ENCODE measurements at regions not wholly inside any gene's neighbourhood (a gene's known extent, or its start where the extent isn't known, plus 50 kb on each side); places are given as distances from the start of the nearest gene placed in this dataset.
A peak's percentile ranks its signal among the peaks of the same experiment; 100 is the strongest.

DNA sequence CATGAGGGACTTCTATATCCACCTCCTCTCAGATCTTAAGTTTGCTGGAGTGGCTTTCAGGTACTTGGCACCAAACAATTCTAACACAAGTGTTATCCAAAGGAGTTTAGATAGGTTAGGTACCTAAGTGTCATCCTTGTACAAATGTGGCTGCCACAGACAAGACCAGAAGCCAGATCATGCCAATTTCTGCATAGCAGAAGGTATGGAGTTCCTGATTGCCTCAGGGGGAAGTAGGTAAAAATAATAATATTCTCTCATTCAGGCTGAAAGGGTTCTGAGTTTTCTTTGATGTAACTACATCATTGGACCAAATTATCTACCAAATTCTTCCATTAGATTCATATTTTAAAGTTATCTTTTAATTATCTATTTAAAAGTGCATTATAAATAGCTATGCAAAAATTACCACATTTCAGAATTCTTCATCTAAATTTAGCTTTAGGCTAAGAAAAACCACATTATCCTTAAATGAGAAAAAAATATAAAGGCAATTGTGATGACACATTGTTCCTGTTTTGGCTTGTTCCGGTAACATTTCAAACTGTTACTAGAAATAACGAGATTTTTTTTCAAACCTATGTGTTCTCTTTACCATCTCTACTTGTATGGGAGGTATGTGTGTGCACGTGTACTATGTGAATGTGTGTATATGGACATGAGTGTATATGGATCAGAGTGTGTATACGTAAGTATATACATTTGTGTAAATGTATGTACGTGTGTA lies 66.2 kb upstream of the POU2AF2 start:
- 12% methylated on average over 3 of the region's 5 CpGs for WGBS (ENCODE audit: insufficient coverage)
- H3K9me3 ChIP-seq (ENCODE audit: control extremely low read depth in 1 of 5, control insufficient read depth in 4 of 5, insufficient read depth in 2 of 5, low read depth in 1 of 5, low read length in 4 of 5), result no peaks in the 10 kb centered on the region
- POLR2A ChIA-PET, result no interaction called here

DNA sequence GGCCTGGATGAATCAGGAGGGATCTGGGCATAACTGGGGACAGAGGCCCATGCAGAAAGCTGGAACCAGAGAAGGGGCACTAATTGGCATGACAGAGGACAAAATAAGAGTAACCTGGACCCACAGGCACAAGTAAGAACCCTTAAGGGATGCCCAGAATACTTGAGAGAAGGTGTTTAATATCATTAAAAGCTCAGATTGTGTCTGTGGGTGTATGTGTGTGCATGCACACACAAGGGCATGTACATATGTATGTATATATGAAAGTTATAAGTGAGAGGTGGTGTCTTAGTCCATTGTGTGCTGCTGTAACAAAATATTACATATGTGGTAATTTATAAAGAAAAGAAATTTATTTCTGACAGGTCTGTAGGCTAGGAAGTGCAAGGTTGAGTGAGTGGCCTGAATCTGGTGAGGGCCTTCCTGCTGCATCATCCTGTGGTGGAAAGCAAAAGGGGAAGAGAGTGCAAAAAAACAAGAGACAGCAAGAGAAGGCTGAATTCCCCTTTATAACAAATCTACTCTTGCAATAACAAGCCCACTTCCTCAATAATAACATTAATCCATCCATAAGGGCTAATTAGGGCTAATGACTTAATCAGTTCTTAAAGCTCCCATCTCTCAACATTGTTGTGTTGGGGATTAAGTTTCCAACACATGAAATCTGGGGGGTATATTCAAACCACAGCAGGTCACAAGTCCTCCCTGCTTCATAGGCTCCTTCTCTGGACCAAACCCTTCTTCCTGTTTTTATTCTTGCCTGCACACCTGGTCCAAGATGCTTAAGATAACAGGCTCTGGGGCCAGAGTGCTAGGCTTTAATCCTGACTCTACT lies 68.3 kb upstream of the POU2AF2 start:
- peaks cover 15 to 50% (median 45%) of the 10 kb centered on the region in 4 experiments for H3K4me1 ChIP-seq (ENCODE audit: control extremely low read depth in 1 of 4, control insufficient read depth in 4 of 4, insufficient read depth in 4 of 4, low read length in 3 of 4)
- ChIA-PET POLR2A (no interaction called here), CTCF (no interaction called here)
- H3K27me3 ChIP-seq (replicated peaks in 2 of 5; ENCODE audit: control insufficient read depth in 4 of 5, insufficient read depth in 5 of 5, low read length in 4 of 5), result no peaks in the 10 kb centered on the region
- H3K36me3 ChIP-seq (ENCODE audit: control insufficient read depth in 4 of 4, insufficient read depth in 4 of 4, low read length in 3 of 4), result no peaks in the 10 kb centered on the region
- H3K4me3 ChIP-seq (ENCODE audit: control insufficient read depth in 1 of 7, extremely low read depth in 1 of 7, insufficient read depth in 4 of 7, low read depth in 2 of 7, low read length in 6 of 7), result peak overlapping the region in 1 of 7 experiments; percentile 19
- no peaks in the 10 kb centered on the region for H3K9me3 ChIP-seq (ENCODE audit: control extremely low read depth in 1 of 5, control insufficient read depth in 4 of 5, insufficient read depth in 2 of 5, low read depth in 1 of 5, low read length in 4 of 5)
- peak overlapping the region in 1 of 2 experiments; percentile 9 for H3K27ac ChIP-seq (ENCODE audit: insufficient read depth in 1 of 2, low read depth in 1 of 2, low read length in 2 of 2, poor library complexity in 1 of 2, severe bottlenecking in 2 of 2)
- peak; percentile 76 to 97 (median 96) for DNase-seq

More for the DNA sequence above, 66.2 kb upstream of the POU2AF2 start:
- no peaks in the 10 kb centered on the region for H3K36me3 ChIP-seq (ENCODE audit: control insufficient read depth in 4 of 4, insufficient read depth in 4 of 4, low read length in 3 of 4)
- H3K4me1 ChIP-seq (ENCODE audit: control extremely low read depth in 1 of 4, control insufficient read depth in 4 of 4, insufficient read depth in 4 of 4, low read length in 3 of 4), result peaks cover 15 to 56% (median 52%) of the 10 kb centered on the region in 4 experiments
- CTCF ChIA-PET, result no interaction called here
- H3K27ac ChIP-seq (ENCODE audit: insufficient read depth in 1 of 2, low read depth in 1 of 2, low read length in 2 of 2, poor library complexity in 1 of 2, severe bottlenecking in 2 of 2), result no peak overlapping the region
- peak; percentile 31 to 90 (median 79) for DNase-seq
- H3K4me3 ChIP-seq (ENCODE audit: control insufficient read depth in 1 of 7, extremely low read depth in 1 of 7, insufficient read depth in 4 of 7, low read depth in 2 of 7, low read length in 6 of 7), result peak overlapping the region in 1 of 7 experiments; percentile 18
- no peaks in the 10 kb centered on the region for H3K27me3 ChIP-seq (replicated peaks in 2 of 5; ENCODE audit: control insufficient read depth in 4 of 5, insufficient read depth in 5 of 5, low read length in 4 of 5)

DNA sequence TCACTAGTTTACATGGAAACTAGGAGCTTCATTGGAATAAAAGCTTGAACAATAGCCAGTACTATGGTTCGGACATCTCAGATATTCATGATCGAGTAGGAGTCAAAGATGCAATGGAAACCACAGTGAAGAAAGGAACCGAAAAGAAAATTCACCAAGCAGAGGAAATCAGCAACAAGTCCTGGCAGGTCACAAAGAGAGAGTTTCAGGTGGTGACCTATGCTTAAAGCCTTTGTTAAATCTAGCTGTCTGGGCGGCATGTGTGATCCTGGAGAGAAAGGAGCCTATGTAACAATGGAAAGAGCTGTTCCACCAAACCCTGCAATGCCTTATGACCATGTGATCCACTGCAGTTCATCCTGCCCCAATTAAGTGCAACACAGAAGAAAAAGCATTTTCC lies 68.9 kb upstream of the POU2AF2 start:
- CTCF ChIA-PET, result no interaction called here
- Histone ChIP-seq H3K9me3 (ENCODE audit: control extremely low read depth in 1 of 5, control insufficient read depth in 4 of 5, insufficient read depth in 2 of 5, low read depth in 1 of 5, low read length in 4 of 5) (no peaks in the 10 kb centered on the region), H3K4me1 (ENCODE audit: control extremely low read depth in 1 of 4, control insufficient read depth in 4 of 4, insufficient read depth in 4 of 4, low read length in 3 of 4) (peaks cover 15 to 50% (median 45%) of the 10 kb centered on the region in 4 experiments), H3K27me3 (replicated peaks in 2 of 5; ENCODE audit: control insufficient read depth in 4 of 5, insufficient read depth in 5 of 5, low read length in 4 of 5) (no peaks in the 10 kb centered on the region), H3K4me3 (ENCODE audit: control insufficient read depth in 1 of 7, extremely low read depth in 1 of 7, insufficient read depth in 4 of 7, low read depth in 2 of 7, low read length in 6 of 7) (no peak overlapping the region), H3K36me3 (ENCODE audit: control insufficient read depth in 4 of 4, insufficient read depth in 4 of 4, low read length in 3 of 4) (no peaks in the 10 kb centered on the region), H3K27ac (ENCODE audit: insufficient read depth in 1 of 2, low read depth in 1 of 2, low read length in 2 of 2, poor library complexity in 1 of 2, severe bottlenecking in 2 of 2) (no peak overlapping the region)
- POLR2A ChIA-PET, result no interaction called here
- WGBS (ENCODE audit: insufficient coverage), result 78% methylated on average over 4 of the region's 4 CpGs
- DNase-seq, result no peak

DNA sequence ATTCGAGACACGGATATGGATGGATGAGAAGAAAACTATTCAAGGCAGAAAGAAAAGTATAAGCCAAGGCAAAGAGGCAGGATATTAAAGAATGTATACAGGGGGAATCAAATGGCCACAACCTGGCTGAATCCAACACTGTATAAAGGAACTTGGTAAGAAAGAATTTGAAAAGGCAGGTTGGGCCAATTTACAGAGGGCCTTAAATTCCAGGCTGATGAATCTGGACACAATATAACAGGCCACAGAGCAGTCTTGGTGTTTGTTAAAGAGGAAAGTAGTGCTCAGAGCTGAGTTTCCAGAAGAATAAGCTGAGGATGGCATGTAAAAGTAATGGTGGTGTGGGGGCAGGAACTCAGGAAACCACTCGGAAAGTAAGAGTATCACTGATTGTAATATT lies 72.3 kb upstream of the POU2AF2 start:
- POLR2A ChIA-PET, result no interaction called here
- WGBS (ENCODE audit: insufficient coverage), result 94% methylated on average over 3 of the region's 3 CpGs
- H3K27ac ChIP-seq (ENCODE audit: insufficient read depth in 1 of 2, low read depth in 1 of 2, low read length in 2 of 2, poor library complexity in 1 of 2, severe bottlenecking in 2 of 2), result no peak overlapping the region
- no peak overlapping the region for H3K4me3 ChIP-seq (ENCODE audit: control insufficient read depth in 1 of 7, extremely low read depth in 1 of 7, insufficient read depth in 4 of 7, low read depth in 2 of 7, low read length in 6 of 7)
- H3K9me3 ChIP-seq (ENCODE audit: control extremely low read depth in 1 of 5, control insufficient read depth in 4 of 5, insufficient read depth in 2 of 5, low read depth in 1 of 5, low read length in 4 of 5), result no peaks in the 10 kb centered on the region
- CTCF ChIA-PET, result no interaction called here
- peaks cover 6 to 26% (median 23%) of the 10 kb centered on the region in 4 experiments for H3K4me1 ChIP-seq (ENCODE audit: control extremely low read depth in 1 of 4, control insufficient read depth in 4 of 4, insufficient read depth in 4 of 4, low read length in 3 of 4)
- H3K27me3 ChIP-seq (replicated peaks in 2 of 5; ENCODE audit: control insufficient read depth in 4 of 5, insufficient read depth in 5 of 5, low read length in 4 of 5), result no peaks in the 10 kb centered on the region
- no peaks in the 10 kb centered on the region for H3K36me3 ChIP-seq (ENCODE audit: control insufficient read depth in 4 of 4, insufficient read depth in 4 of 4, low read length in 3 of 4)
- DNase-seq, result no peak

DNA sequence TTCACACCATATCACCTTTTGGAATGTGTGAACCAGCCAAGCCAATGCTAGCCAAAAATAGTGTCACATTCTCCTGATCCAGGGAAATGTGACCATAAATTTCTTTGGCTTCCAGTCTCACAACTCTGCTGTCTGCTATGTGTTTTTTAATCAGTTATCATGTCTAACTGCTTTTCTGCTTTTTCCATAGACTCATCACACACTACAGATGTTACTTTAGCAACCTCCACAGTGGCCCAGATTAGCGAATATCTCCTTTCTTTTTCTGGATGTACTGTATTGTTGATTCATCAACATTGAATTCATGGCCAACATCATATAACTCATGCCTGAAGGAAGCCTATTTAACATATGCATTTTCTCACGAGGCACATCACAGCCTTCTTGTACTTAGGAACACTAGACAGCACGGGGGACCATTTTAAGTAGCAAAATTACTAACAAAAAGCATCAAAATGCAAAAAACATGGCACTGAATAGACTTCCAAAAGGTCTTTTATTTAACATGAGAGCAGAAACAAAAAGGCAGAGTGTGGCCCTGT lies 73.1 kb upstream of the POU2AF2 start:
- Histone ChIP-seq H3K27me3 (replicated peaks in 2 of 5; ENCODE audit: control insufficient read depth in 4 of 5, insufficient read depth in 5 of 5, low read length in 4 of 5) (no peaks in the 10 kb centered on the region), H3K4me3 (ENCODE audit: control insufficient read depth in 1 of 7, extremely low read depth in 1 of 7, insufficient read depth in 4 of 7, low read depth in 2 of 7, low read length in 6 of 7) (no peak overlapping the region), H3K9me3 (ENCODE audit: control extremely low read depth in 1 of 5, control insufficient read depth in 4 of 5, insufficient read depth in 2 of 5, low read depth in 1 of 5, low read length in 4 of 5) (no peaks in the 10 kb centered on the region), H3K27ac (ENCODE audit: insufficient read depth in 1 of 2, low read depth in 1 of 2, low read length in 2 of 2, poor library complexity in 1 of 2, severe bottlenecking in 2 of 2) (no peak overlapping the region), H3K4me1 (ENCODE audit: control extremely low read depth in 1 of 4, control insufficient read depth in 4 of 4, insufficient read depth in 4 of 4, low read length in 3 of 4) (peaks cover 2 to 18% (median 15%) of the 10 kb centered on the region in 4 experiments), H3K36me3 (ENCODE audit: control insufficient read depth in 4 of 4, insufficient read depth in 4 of 4, low read length in 3 of 4) (no peaks in the 10 kb centered on the region)
- CTCF ChIA-PET, result no interaction called here
- DNase-seq, result no peak
- POLR2A ChIA-PET, result no interaction called here
- WGBS (ENCODE audit: insufficient coverage), result 93% methylated on average over 2 of the region's 3 CpGs

DNA sequence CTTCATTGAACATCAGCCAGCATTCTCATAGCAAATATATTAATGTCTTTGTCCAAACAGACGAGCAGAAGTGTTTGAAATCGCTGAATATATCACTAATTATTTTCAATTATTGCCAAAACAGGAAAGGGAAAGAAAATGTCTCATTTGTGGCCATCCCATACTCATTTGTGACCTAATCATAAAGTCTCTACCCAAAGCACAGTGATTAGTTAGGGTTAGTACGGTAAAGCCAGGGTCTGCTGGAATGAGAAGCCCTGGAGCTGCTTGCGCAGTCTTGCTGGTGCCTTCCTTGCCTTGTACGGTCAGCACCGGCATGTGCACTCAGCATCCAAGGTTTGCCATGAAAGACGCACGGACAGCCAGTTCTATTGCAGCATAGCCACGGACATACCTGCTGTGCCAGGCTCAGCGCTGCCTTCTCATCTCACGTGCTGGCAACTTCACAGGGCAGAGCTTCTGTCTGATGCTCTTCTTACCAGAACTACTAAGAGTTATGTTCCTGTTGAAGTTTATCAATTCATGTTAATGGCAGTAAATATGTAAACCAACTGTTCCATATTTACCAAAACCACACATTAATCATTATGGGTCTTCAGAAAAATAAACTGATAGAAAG lies 74.7 kb upstream of the POU2AF2 start:
- 98% methylated on average over 8 of the region's 11 CpGs for WGBS (ENCODE audit: insufficient coverage)
- no peak for DNase-seq
- POLR2A ChIA-PET, result no interaction called here
- no peaks in the 10 kb centered on the region for H3K9me3 ChIP-seq (ENCODE audit: control extremely low read depth in 1 of 5, control insufficient read depth in 4 of 5, insufficient read depth in 2 of 5, low read depth in 1 of 5, low read length in 4 of 5)
- no peak overlapping the region for H3K27ac ChIP-seq (ENCODE audit: insufficient read depth in 1 of 2, low read depth in 1 of 2, low read length in 2 of 2, poor library complexity in 1 of 2, severe bottlenecking in 2 of 2)
- no peaks in the 10 kb centered on the region for H3K36me3 ChIP-seq (ENCODE audit: control insufficient read depth in 4 of 4, insufficient read depth in 4 of 4, low read length in 3 of 4)
- peaks cover 0 to 7% (median 2%) of the 10 kb centered on the region in 4 experiments for H3K4me1 ChIP-seq (ENCODE audit: control extremely low read depth in 1 of 4, control insufficient read depth in 4 of 4, insufficient read depth in 4 of 4, low read length in 3 of 4)
- H3K27me3 ChIP-seq (replicated peaks in 2 of 5; ENCODE audit: control insufficient read depth in 4 of 5, insufficient read depth in 5 of 5, low read length in 4 of 5), result no peaks in the 10 kb centered on the region
- CTCF ChIA-PET, result interaction anchor here (0.6 kb wide), 1 partner anchor 28 kb away, joined by 3 read pairs; no protein-coding TSS in a partner anchor
- no peak overlapping the region for H3K4me3 ChIP-seq (ENCODE audit: control insufficient read depth in 1 of 7, extremely low read depth in 1 of 7, insufficient read depth in 4 of 7, low read depth in 2 of 7, low read length in 6 of 7)
